Lung (tissue), 11 donors: ENCODE measurements at regions not wholly inside any gene's neighbourhood (a gene's known extent, or its start where the extent isn't known, plus 50 kb on each side); places are given as distances from the start of the nearest gene placed in this dataset.

Experiments used
- ATAC-seq: fragments of 200-7000 bp; cut with Tn5 transposase; one replicate; pipeline ENCODE4 v1.9.1; 2020; ENCODE audit warnings: moderate number of reproducible peaks; ENCODE audit not compliant: insufficient read depth, low FRiP score
- DNase-seq, 3 donors: peaks; one replicate each; pipeline ENCODE4 v3.0.0-alpha.2; 2013 to 2017
- H3K27ac ChIP-seq, 2 donors: one replicate each; pipeline ENCODE4 v1.5.1; 2013; ENCODE audit warnings: mild to moderate bottlenecking in 2 of 2, moderate library complexity in 2 of 2, control low read depth in 1 of 2, inconsistent platforms in 1 of 2, low read depth in 1 of 2, low read length in 1 of 2
- H3K27me3 ChIP-seq, 3 donors: one replicate each; pipeline ENCODE4 v1.5.1; 2013; ENCODE audit warnings: low read length in 2 of 3; ENCODE audit not compliant: control insufficient read depth in 3 of 3, insufficient read depth in 3 of 3
- H3K36me3 ChIP-seq, 4 donors: one replicate each; pipeline ENCODE4 v1.5.1; 2013; ENCODE audit warnings: low read length in 4 of 4, mild to moderate bottlenecking in 1 of 4, moderate library complexity in 1 of 4; ENCODE audit not compliant: control insufficient read depth in 4 of 4, insufficient read depth in 4 of 4
- H3K4me1 ChIP-seq, 5 donors: one replicate each; pipeline ENCODE4 v1.5.1; 2013; ENCODE audit warnings: low read length in 5 of 5, mild to moderate bottlenecking in 2 of 5, moderate library complexity in 1 of 5; ENCODE audit not compliant: control insufficient read depth in 5 of 5, insufficient read depth in 5 of 5
- H3K4me3 ChIP-seq: one replicate; pipeline ENCODE4 v1.5.1; 2013; ENCODE audit warnings: mild to moderate bottlenecking, control low read depth, moderate library complexity
- H3K9ac ChIP-seq, 2 donors: one replicate each; pipeline ENCODE4 v1.5.1; 2013; ENCODE audit warnings: low read length in 2 of 2, control low read depth in 1 of 2; ENCODE audit not compliant: insufficient read depth in 1 of 2
- H3K9me3 ChIP-seq, 4 donors: one replicate each; pipeline ENCODE4 v1.5.1; 2013; ENCODE audit warnings: low read length in 3 of 4, mild to moderate bottlenecking in 1 of 4, moderate library complexity in 1 of 4; ENCODE audit not compliant: control insufficient read depth in 4 of 4, insufficient read depth in 3 of 4
- WGBS, 2 donors: extraction: QIAGEN DNeasy Blood & Tissue Kit; methylation state at CpG; one replicate each; pipeline ENCODE4 v1.1.7; 2013; 5-methylcytosine and 5-hydroxymethylcytosine counted together
- TF ChIP-seq, protein P1 (sequence below): IDR thresholded peaks from 2 replicates; pipeline ENCODE4 v1.5.1; 2012; ENCODE audit warnings: mild to moderate bottlenecking; ENCODE audit errors: control extremely low read depth, extremely low read depth
- donor health status: control.
- donor health status: control.
- donor health status: Bipolar disorder and iron deficiency.
- donor health status: healthy.
- donor health status: DM: yes; HTN: yes; CAD: no.

- 79 to 88% methylated on average over 7 of the region's 7 CpGs for WGBS, 2 donors
- no peak for ATAC-seq
- DNase-seq: no peak
- Histone ChIP-seq H3K9me3 (peaks cover 0 to 5% (median 0%) of the 10 kb centered on the region in 4 donors), H3K9ac (no peak overlapping the region), H3K36me3 (no peaks in the 10 kb centered on the region), H3K4me1 (peaks cover 0 to 16% (median 7%) of the 10 kb centered on the region in 5 donors), H3K27ac (no peak overlapping the region), H3K27me3 (peaks cover 0 to 26% (median 22%) of the 10 kb centered on the region in 3 donors), H3K4me3 (no peak overlapping the region)
- TF ChIP-seq, protein P1, sequence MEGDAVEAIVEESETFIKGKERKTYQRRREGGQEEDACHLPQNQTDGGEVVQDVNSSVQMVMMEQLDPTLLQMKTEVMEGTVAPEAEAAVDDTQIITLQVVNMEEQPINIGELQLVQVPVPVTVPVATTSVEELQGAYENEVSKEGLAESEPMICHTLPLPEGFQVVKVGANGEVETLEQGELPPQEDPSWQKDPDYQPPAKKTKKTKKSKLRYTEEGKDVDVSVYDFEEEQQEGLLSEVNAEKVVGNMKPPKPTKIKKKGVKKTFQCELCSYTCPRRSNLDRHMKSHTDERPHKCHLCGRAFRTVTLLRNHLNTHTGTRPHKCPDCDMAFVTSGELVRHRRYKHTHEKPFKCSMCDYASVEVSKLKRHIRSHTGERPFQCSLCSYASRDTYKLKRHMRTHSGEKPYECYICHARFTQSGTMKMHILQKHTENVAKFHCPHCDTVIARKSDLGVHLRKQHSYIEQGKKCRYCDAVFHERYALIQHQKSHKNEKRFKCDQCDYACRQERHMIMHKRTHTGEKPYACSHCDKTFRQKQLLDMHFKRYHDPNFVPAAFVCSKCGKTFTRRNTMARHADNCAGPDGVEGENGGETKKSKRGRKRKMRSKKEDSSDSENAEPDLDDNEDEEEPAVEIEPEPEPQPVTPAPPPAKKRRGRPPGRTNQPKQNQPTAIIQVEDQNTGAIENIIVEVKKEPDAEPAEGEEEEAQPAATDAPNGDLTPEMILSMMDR: no peak
Observed at GRCh38 chr2:120591572-120591971, 144.1 kb upstream of the GLI2 start.

DNA sequence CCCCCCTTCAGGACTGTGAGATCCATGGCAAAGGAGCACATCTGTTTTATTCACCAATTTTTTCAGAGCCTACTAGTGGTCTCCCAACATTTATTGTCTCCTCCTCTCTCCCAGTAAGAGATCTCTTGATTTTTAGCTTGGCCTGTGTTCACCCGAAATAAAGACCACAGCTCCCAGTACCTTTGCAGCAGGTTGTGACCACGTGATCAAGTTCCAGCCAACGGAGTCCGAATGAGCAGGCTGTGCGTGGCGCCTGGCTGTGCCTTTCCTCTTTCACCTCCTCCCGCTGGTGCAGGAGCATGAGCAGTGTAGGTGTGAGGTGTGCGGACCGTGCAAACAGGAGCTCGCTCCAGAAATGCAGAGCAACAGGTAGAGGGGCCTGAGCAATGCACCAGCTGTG is 143.6 kb upstream of the GLI2 start:
- Histone ChIP-seq H3K36me3 (no peaks in the 10 kb centered on the region), H3K4me3 (no peak overlapping the region)

GRCh38 chr2:120593921-120594686 is 141.6 kb upstream of the GLI2 start:
- DNase-seq (no peak), ATAC-seq (no peak)
- Histone ChIP-seq H3K9me3 (peaks cover 0 to under 1% (median 0%) of the 10 kb centered on the region in 4 donors), H3K36me3 (no peaks in the 10 kb centered on the region), H3K9ac (no peak overlapping the region), H3K27ac (no peak overlapping the region), H3K27me3 (peaks cover 0 to 6% (median 3%) of the 10 kb centered on the region in 3 donors), H3K4me1 (peaks cover 0 to 29% (median 10%) of the 10 kb centered on the region in 5 donors), H3K4me3 (no peak overlapping the region)
- WGBS, 2 donors: 87 to 92% methylated on average over 9 of the region's 9 CpGs
- TF ChIP-seq, protein P1: no peak

More for the DNA sequence above, 143.6 kb upstream of the GLI2 start:
- DNase-seq (no peak), ATAC-seq (no peak)
- Histone ChIP-seq H3K4me1 (peaks cover 0 to 16% (median 4%) of the 10 kb centered on the region in 5 donors), H3K9ac (no peak overlapping the region), H3K9me3 (peaks cover 0 to under 1% (median 0%) of the 10 kb centered on the region in 4 donors), H3K27ac (no peak overlapping the region), H3K27me3 (peaks cover 0 to 21% (median 18%) of the 10 kb centered on the region in 3 donors)
- TF ChIP-seq, protein P1: no peak
- 90 to 91% methylated on average over 10 of the region's 10 CpGs for WGBS, 2 donors
